HG03354 (cell line): ENCODE measurements at regions not wholly inside any gene's neighbourhood (a gene's known extent, or its start where the extent isn't known, plus 50 kb on each side); places are given as distances from the start of the nearest gene placed in this dataset.
"Not testable (repeated sequence)": the region's sequence is repeated elsewhere in the genome, so short reads cannot be mapped to it uniquely, and the experiment has no call there.

Experiments
- ATAC-seq: cut with Tn5 transposase; IDR thresholded peaks from one replicate; pipeline ENCODE4 v1.9.1; 2021; ENCODE audit warnings: mild to moderate bottlenecking; ENCODE audit not compliant: unreplicated experiment, poor library complexity, severe bottlenecking

- ATAC-seq = no peak
These were observed 59.2 kb upstream of the ADGRB3 start for GRCh38 chr6:68575765-68576439.

- ATAC-seq = peak; percentile 20
These were observed 62.1 kb upstream of the ADGRB3 start for GRCh38 chr6:68572975-68573374.

- ATAC-seq = peak; percentile 94
These were observed 62.6 kb upstream of the ADGRB3 start for GRCh38 chr6:68572525-68572924.

- ATAC-seq = no peak
These were observed 75.4 kb upstream of the ADGRB3 start for GRCh38 chr6:68559716-68560115.

- ATAC-seq = no peak
These were observed 76.0 kb upstream of the ADGRB3 start for GRCh38 chr6:68559070-68559469.

- ATAC-seq = no peak
These were observed 88.5 kb upstream of the ADGRB3 start for GRCh38 chr6:68546620-68547019.

DNA sequence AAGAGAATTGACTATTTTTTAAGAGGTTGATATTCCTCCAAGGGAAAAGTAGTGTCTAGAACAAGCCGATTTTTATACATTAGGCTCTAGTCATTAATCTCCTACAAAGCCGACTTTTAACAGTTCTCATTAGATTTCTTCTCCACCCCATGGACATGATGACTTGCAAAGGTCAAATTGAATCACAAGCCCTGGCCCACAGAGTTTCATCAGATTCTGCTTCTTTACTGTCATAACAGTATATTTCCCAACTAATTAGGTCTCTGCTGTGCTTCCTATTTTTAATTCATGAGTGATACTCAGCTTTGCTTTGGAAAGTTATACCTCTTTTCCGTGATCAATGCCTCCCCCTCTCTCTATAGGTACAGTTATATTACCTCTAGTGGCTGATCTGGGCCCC is 90.6 kb upstream of the ADGRB3 start:
- no peak for ATAC-seq

GRCh38 chr6:68533339-68533795 is 101.7 kb upstream of the ADGRB3 start:
- no peak for ATAC-seq

GRCh38 chr6:68527691-68528090 is 107.4 kb upstream of the ADGRB3 start:
- no peak for ATAC-seq

DNA sequence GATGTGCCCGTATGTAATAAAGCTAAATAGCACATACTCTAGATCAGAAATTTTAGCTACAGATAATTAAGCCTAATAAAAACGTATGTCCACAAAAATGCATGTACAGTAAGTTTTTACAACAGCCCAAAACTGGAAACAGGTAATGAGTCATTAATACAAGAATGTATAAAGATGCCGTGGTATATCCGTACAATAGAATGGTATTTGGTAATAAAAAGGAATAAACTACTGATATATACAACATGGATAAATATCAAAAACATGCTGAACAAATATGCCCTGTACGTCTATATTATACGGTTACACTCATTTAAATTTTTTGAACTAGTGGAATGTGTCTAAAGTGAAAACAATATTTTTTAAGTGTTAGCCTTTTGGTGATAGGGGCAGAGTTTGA is 128.2 kb upstream of the ADGRB3 start:
- no peak for ATAC-seq

GRCh38 chr6:68502946-68503345 is 132.1 kb upstream of the ADGRB3 start:
- no peak for ATAC-seq

GRCh38 chr6:68497927-68498326 is 137.2 kb upstream of the ADGRB3 start:
- ATAC-seq = no peak

DNA sequence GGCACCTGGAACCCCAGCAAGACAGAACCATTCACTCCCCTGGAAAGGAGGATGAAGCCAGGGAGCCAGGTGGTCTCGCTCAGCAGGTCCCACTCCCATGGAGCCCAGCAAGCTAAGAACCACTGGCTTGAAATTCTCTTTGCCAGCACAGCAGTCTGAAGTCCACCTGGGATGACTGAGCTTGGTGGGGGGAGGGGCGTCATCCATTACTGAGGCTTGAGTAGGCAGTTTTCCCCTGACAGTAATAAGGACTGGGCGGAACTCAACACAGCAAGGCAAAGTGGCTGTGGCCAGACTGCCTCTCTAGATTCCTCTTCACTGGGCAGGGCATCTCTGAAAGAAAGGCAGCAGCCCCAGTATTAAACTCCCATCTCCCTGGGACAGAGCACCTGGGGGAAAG is 140.2 kb upstream of the ADGRB3 start:
- ATAC-seq = not testable (repeated sequence)

DNA sequence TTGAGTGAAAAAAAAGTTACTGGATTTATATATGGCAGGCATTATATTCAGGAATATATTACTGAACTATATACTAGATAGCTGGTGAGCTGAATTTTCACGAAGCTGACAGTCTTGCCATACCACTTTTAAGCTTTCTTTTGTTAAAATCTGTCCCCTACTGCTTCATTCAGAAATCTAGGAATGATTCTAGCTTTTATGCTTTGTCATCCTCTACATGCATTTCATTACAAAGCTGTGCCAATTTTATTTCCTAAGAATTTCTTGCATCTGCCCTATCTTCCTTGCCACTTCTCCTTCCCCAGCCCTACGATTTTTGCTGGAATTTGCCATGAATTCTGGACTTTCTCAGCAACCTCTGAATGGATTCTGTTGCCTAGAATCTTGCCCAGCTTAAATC is 158.5 kb upstream of the ADGRB3 start:
- no peak for ATAC-seq

- ATAC-seq = no peak
These were observed 161.5 kb upstream of the ADGRB3 start for GRCh38 chr6:68473433-68474210.

- no peak for ATAC-seq
These were observed 166.7 kb upstream of the ADGRB3 start for GRCh38 chr6:68468244-68468884.

DNA sequence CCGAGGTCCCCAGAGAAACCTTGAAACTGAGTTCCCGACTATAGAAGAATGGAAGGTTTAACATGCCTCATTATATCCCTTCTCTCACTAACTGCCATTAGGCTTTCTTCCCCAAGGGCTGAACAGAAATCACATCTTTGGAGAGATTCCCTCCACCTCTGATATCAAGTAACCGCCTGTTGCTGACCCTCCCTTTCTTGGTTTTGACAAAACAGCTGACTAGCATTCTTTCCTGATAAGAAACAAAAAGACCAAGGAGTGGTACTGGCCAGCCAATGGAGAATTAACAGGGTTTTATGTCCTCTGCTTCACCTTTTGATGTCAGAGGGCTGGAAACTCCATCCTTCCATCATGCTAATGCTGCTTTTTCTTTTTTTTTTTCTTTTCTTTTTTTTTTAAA is 176.6 kb upstream of the ADGRB3 start:
- ATAC-seq = no peak

GRCh38 chr6:68447112-68447511 is 188.0 kb upstream of the ADGRB3 start:
- ATAC-seq = no peak

DNA sequence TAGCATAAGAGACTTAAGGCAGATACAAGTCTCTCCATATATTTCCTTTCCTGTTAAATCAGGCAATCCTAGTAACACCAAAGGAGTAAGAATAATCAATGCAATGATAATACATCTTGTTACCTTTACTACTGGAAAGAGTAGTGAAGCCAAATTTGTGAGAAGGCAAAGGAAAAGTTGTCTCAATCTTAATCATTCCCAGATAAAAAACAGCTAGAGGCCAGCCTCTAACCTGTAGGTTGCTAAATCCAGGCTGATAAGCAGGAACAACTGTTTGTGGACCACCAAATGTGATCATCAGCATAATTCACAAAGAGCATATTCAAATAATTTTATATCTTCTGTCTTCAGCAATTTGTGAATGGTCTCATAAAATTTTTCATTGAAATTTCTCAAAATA is 189.2 kb upstream of the ADGRB3 start:
- no peak for ATAC-seq

DNA sequence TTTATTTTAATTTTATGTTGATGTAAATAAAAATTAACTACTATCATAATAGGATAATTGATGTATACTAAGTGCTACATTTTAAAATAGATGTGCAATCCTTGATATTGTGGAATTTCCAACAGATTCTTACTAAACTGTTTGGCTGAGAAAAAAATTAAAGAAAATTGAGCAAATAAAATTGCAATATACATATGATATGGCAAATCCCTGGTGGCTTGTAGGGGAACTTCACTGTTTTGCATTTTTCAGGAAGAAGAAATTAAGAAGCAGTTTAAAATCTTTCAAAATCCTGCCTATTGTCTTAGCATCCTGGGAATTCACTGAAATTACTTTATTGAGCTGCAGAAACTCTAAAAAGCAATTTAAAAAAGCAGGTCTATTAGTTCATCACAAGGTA is 191.4 kb upstream of the ADGRB3 start:
- no peak for ATAC-seq

GRCh38 chr6:68427630-68428029 is 207.5 kb upstream of the ADGRB3 start:
- no peak for ATAC-seq
